ENCODE measurements at regions not wholly inside any gene's neighbourhood (a gene's known extent, or its start where the extent isn't known, plus 50 kb on each side); places are given as distances from the start of the nearest gene placed in this dataset.

DNA sequence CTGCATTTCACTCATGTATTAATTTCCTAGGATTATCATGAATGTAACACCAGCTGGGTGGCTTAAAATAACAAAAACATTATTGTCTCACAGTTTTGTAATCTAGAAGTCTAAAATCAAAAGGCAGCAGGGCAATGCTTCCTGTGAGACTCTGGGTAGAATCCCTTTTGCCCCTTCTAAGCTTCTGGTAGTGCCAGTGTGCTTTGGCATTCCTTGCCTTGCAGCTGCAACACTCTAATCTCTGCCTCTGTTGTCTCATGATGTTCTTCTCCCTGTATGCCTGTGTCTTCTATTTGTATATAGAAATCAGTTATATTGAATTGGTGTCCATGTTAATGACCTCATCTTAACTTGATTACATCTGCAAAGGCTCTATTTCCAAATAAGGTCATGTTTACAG, 1117.3 kb downstream of the PCDH18 start:
- TF ChIP-seq, protein P1, sequence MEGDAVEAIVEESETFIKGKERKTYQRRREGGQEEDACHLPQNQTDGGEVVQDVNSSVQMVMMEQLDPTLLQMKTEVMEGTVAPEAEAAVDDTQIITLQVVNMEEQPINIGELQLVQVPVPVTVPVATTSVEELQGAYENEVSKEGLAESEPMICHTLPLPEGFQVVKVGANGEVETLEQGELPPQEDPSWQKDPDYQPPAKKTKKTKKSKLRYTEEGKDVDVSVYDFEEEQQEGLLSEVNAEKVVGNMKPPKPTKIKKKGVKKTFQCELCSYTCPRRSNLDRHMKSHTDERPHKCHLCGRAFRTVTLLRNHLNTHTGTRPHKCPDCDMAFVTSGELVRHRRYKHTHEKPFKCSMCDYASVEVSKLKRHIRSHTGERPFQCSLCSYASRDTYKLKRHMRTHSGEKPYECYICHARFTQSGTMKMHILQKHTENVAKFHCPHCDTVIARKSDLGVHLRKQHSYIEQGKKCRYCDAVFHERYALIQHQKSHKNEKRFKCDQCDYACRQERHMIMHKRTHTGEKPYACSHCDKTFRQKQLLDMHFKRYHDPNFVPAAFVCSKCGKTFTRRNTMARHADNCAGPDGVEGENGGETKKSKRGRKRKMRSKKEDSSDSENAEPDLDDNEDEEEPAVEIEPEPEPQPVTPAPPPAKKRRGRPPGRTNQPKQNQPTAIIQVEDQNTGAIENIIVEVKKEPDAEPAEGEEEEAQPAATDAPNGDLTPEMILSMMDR (IDR thresholded peaks at IDR 0.05): no peak
- TF ChIP-seq EZH2 (IDR thresholded peaks at IDR 0.05; ENCODE audit: borderline replicate concordance, insufficient read depth, low read depth, low read length, poor library complexity, severe bottlenecking): no peak
